GM12891 (cell line): ENCODE measurements at regions not wholly inside any gene's neighbourhood (a gene's known extent, or its start where the extent isn't known, plus 50 kb on each side); places are given as distances from the start of the nearest gene placed in this dataset.

Experiments
- PAX5 ChIP-seq: IDR thresholded peaks from 2 replicates; pipeline ENCODE4 v1.6.1; 2011; ENCODE audit warnings: low read length, moderate library complexity, mild to moderate bottlenecking; ENCODE audit not compliant: insufficient read depth, severe bottlenecking
- POLR2A ChIP-seq: IDR thresholded peaks from 2 replicates; pipeline ENCODE4 v1.6.1; 2011; ENCODE audit warnings: low read depth, low read length, control low read depth
- POLR2AphosphoS5 ChIP-seq: IDR thresholded peaks from 2 replicates; pipeline ENCODE4 v1.6.1; 2011; ENCODE audit warnings: low read depth, low read length, control low read depth
- POU2F2 ChIP-seq: IDR thresholded peaks from 2 replicates; pipeline ENCODE4 v1.6.1; 2011; ENCODE audit warnings: low read depth, mild to moderate bottlenecking, control low read depth, low read length, moderate library complexity
- SPI1 ChIP-seq: IDR thresholded peaks from 2 replicates; pipeline ENCODE4 v1.6.1; 2011; ENCODE audit warnings: low read depth, low read length, control low read depth
- TAF1 ChIP-seq: IDR thresholded peaks from 2 replicates; pipeline ENCODE4 v1.6.1; 2011; ENCODE audit warnings: low read depth, low read length, control low read depth

- TF ChIP-seq POLR2AphosphoS5 (no peak), SPI1 (no peak), POLR2A (no peak), TAF1 (no peak), POU2F2 (no peak), PAX5 (no peak)
Measured at GRCh38 chr6:21375151-21376116, 218.1 kb upstream of the SOX4 start.
